IMR-90 (cell line): ENCODE measurements at regions not wholly inside any gene's neighbourhood (a gene's known extent, or its start where the extent isn't known, plus 50 kb on each side); places are given as distances from the start of the nearest gene placed in this dataset.

ENCODE experiments used
- CEBPB ChIP-seq: IDR thresholded peaks from 2 replicates; pipeline ENCODE4 v1.6.1; 2012; ENCODE audit warnings: low read depth, low read length, improper control_type of control experiment
- CHD1 ChIP-seq: IDR thresholded peaks from 2 replicates; pipeline ENCODE4 v1.6.1; 2012; ENCODE audit warnings: low read depth, low read length, improper control_type of control experiment
- ELK1 ChIP-seq: fragments of 150-350 bp; IDR thresholded peaks from 2 replicates; pipeline ENCODE4 v1.6.1; 2016; ENCODE audit warnings: low read depth, mild to moderate bottlenecking, low read length, moderate library complexity, borderline replicate concordance
- FOS ChIP-seq: fragments of 150-350 bp; IDR thresholded peaks from 2 replicates; pipeline ENCODE4 v1.6.1; 2016; ENCODE audit warnings: low read depth, low read length
- MAFK ChIP-seq: IDR thresholded peaks from 2 replicates; pipeline ENCODE4 v1.6.1; 2012; ENCODE audit warnings: low read depth, low read length, improper control_type of control experiment
- MAZ ChIP-seq: IDR thresholded peaks from 2 replicates; pipeline ENCODE4 v1.6.1; 2012; ENCODE audit warnings: low read depth, mild to moderate bottlenecking, low read length, improper control_type of control experiment, moderate library complexity, borderline replicate concordance
- POLR2A ChIP-seq: IDR thresholded peaks from 2 replicates; pipeline ENCODE4 v1.6.1; 2012; ENCODE audit warnings: mild to moderate bottlenecking, low read depth, low read length
- RFX5 ChIP-seq: IDR thresholded peaks from 2 replicates; pipeline ENCODE4 v1.8.0; 2012; ENCODE audit warnings: low read depth, mild to moderate bottlenecking, low read length, moderate library complexity
- SMC3 ChIP-seq: fragments of 150-350 bp; IDR thresholded peaks from 2 replicates; pipeline ENCODE4 v1.6.1; 2016; ENCODE audit warnings: low read depth, mild to moderate bottlenecking, antibody characterized with exemption, low read length, moderate library complexity
- USF2 ChIP-seq: fragments of 150-350 bp; IDR thresholded peaks from 2 replicates; pipeline ENCODE4 v1.6.1; 2017; ENCODE audit warnings: mild to moderate bottlenecking, antibody characterized with exemption, low read length, low read depth
- TF ChIP-seq, protein P1 (sequence below): conservative IDR thresholded peaks from 2 replicates; pipeline ENCODE4 v1.5.1; 2012; ENCODE audit warnings: mild to moderate bottlenecking, low read depth, low read length, improper control_type of control experiment

- TF ChIP-seq, protein P1, sequence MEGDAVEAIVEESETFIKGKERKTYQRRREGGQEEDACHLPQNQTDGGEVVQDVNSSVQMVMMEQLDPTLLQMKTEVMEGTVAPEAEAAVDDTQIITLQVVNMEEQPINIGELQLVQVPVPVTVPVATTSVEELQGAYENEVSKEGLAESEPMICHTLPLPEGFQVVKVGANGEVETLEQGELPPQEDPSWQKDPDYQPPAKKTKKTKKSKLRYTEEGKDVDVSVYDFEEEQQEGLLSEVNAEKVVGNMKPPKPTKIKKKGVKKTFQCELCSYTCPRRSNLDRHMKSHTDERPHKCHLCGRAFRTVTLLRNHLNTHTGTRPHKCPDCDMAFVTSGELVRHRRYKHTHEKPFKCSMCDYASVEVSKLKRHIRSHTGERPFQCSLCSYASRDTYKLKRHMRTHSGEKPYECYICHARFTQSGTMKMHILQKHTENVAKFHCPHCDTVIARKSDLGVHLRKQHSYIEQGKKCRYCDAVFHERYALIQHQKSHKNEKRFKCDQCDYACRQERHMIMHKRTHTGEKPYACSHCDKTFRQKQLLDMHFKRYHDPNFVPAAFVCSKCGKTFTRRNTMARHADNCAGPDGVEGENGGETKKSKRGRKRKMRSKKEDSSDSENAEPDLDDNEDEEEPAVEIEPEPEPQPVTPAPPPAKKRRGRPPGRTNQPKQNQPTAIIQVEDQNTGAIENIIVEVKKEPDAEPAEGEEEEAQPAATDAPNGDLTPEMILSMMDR: no peak
- no peak for TF ChIP-seq CEBPB
- no peak for TF ChIP-seq SMC3
- no peak for TF ChIP-seq POLR2A
- TF ChIP-seq FOS: no peak
- TF ChIP-seq MAFK: no peak
- TF ChIP-seq MAZ: no peak
- TF ChIP-seq USF2: no peak
- no peak for TF ChIP-seq RFX5
- no peak for TF ChIP-seq CHD1
- TF ChIP-seq ELK1: no peak
These were observed 62.0 kb upstream of the TUNAR start for GRCh38 chr14:95814363-95815225.
